ENCODE measurements at regions not wholly inside any gene's neighbourhood (a gene's known extent, or its start where the extent isn't known, plus 50 kb on each side); places are given as distances from the start of the nearest gene placed in this dataset.

DNA sequence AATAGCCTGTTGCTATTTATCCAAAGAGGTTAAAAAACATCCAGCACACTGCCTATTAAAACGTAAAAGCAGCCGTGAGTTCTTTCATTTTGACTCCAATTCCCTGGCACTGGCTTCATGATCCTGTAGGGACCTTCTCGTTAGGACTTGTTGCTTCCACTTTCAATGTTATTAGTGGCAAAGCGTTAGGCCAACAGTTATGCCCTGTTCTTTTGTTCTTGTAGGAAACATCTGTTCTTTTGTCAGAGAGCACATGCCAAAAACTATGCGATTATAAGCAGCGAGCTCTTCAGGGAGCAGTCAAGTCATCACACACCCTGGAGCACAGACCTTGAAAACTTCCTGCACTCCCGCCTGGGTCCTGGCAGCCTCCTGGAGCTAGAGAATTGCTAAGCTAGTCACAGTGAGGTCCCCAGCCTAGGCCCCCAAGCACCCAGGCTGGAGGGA lies 609.5 kb upstream of the ARID1B start:
- TF ChIP-seq, protein P1, sequence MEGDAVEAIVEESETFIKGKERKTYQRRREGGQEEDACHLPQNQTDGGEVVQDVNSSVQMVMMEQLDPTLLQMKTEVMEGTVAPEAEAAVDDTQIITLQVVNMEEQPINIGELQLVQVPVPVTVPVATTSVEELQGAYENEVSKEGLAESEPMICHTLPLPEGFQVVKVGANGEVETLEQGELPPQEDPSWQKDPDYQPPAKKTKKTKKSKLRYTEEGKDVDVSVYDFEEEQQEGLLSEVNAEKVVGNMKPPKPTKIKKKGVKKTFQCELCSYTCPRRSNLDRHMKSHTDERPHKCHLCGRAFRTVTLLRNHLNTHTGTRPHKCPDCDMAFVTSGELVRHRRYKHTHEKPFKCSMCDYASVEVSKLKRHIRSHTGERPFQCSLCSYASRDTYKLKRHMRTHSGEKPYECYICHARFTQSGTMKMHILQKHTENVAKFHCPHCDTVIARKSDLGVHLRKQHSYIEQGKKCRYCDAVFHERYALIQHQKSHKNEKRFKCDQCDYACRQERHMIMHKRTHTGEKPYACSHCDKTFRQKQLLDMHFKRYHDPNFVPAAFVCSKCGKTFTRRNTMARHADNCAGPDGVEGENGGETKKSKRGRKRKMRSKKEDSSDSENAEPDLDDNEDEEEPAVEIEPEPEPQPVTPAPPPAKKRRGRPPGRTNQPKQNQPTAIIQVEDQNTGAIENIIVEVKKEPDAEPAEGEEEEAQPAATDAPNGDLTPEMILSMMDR (conservative IDR thresholded peaks at IDR 0.05 in 1 of 2, IDR thresholded peaks at IDR 0.05 in 1 of 2; ENCODE audit: extremely low read depth in 1 of 2, insufficient read depth in 1 of 2, low read depth in 1 of 2, low read length in 2 of 2), result no peak
- TF ChIP-seq EZH2 (IDR thresholded peaks at IDR 0.05; ENCODE audit: borderline replicate concordance, low read length), result no peak

Measured in mammary epithelial cell (primary cell).